ENCODE measurements at regions not wholly inside any gene's neighbourhood (a gene's known extent, or its start where the extent isn't known, plus 50 kb on each side); places are given as distances from the start of the nearest gene placed in this dataset.
A peak's percentile ranks its signal among the peaks of the same experiment; 100 is the strongest.

DNA sequence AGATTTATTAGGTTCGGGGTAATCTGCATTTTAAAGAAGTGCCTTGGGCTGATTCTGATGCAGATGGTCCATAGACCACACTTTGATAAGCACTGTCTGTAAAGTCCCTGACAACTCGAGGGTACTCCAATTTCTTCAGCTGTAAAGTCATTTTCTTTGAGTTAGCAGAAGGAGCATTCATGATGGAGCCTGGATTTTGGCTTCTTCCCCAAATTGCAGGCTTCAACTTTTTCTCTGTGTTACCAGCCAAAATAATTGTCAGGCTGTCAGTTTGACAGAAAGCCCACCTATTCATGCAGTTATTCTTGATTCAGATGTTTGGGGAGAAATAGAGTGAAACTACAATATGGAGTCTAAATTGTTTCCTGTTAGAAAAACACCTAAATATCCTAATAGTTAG is 66.0 kb downstream of the RPL37A start:
- Histone ChIP-seq H3K9ac (ENCODE audit: low read length) (no peak overlapping the region), H3K36me3 (ENCODE audit: insufficient read depth, low read length) (no peaks in the 10 kb centered on the region), H3K27me3 (ENCODE audit: control insufficient read depth in 1 of 2, insufficient read depth in 2 of 2, low read length in 2 of 2) (no peaks in the 10 kb centered on the region), H3K4me1 (ENCODE audit: insufficient read depth, low read length) (peaks cover 11% of the 10 kb centered on the region), H3K27ac (ENCODE audit: low read depth, low read length) (no peak overlapping the region), H3K9me3 (ENCODE audit: low read length) (no peaks in the 10 kb centered on the region), H3K4me3 (ENCODE audit: low read depth in 1 of 2, low read length in 2 of 2) (no peak overlapping the region)

DNA sequence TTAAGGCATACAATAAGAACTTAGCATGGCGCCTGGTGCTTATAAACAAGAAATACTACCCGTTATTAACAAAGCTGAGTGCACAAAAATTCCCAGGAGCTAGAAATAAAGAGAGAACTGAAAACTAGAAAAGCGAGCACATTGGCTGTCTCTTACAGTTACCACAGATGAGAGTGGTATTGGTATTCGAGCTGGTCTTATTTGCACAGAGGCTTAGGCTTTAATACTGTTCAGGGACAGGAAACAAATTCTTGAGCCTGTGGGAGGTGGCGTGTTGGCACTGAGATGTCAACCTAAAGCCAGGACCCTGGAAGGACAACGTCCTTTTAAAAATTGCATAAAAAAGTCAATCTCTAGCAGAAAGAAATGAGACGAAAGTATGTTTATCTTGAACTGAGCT is 67.3 kb upstream of the IGFBP2 start:
- Histone ChIP-seq H3K27me3 (ENCODE audit: control insufficient read depth in 1 of 2, insufficient read depth in 2 of 2, low read length in 2 of 2) (no peaks in the 10 kb centered on the region), H3K27ac (ENCODE audit: low read depth, low read length) (no peak overlapping the region), H3K9ac (ENCODE audit: low read length) (no peak overlapping the region), H3K4me1 (ENCODE audit: insufficient read depth, low read length) (peaks cover 3% of the 10 kb centered on the region), H3K4me3 (ENCODE audit: low read depth in 1 of 2, low read length in 2 of 2) (no peak overlapping the region), H3K9me3 (ENCODE audit: low read length) (no peaks in the 10 kb centered on the region), H3K36me3 (ENCODE audit: insufficient read depth, low read length) (no peaks in the 10 kb centered on the region)

DNA sequence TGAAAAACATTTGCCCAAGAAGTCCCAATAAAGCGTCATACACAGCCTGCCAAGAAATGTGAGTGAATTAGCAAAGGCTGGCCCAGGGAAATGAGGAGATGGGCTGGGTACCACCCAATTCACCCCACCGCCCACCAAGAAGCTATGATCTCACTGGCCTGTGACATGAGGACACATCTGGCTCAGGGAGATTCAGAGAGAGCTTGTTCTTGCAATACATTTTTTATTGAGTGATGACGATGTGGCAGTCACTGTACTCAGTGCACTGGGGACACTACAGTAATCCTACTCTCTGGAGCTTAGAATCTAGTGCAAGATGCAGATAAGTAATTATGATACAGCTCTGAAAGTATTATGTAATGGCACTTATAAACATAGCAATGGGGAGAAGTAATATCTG is 64.6 kb upstream of the IGFBP2 start:
- H3K36me3 ChIP-seq (ENCODE audit: insufficient read depth, low read length): no peaks in the 10 kb centered on the region
- no peak overlapping the region for H3K4me3 ChIP-seq (ENCODE audit: low read depth in 1 of 2, low read length in 2 of 2)
- H3K27me3 ChIP-seq (ENCODE audit: control insufficient read depth in 1 of 2, insufficient read depth in 2 of 2, low read length in 2 of 2): no peaks in the 10 kb centered on the region
- peaks cover 11% of the 10 kb centered on the region for H3K4me1 ChIP-seq (ENCODE audit: insufficient read depth, low read length)
- H3K9me3 ChIP-seq (ENCODE audit: low read length): no peaks in the 10 kb centered on the region
- H3K27ac ChIP-seq (ENCODE audit: low read depth, low read length): no peak overlapping the region
- H3K9ac ChIP-seq (ENCODE audit: low read length): no peak overlapping the region

- H3K36me3 ChIP-seq (ENCODE audit: insufficient read depth, low read length): no peaks in the 10 kb centered on the region
- H3K27ac ChIP-seq (ENCODE audit: low read depth, low read length): no peak overlapping the region
- no peaks in the 10 kb centered on the region for H3K9me3 ChIP-seq (ENCODE audit: low read length)
- no peak overlapping the region for H3K9ac ChIP-seq (ENCODE audit: low read length)
- H3K4me1 ChIP-seq (ENCODE audit: insufficient read depth, low read length): peaks cover 11% of the 10 kb centered on the region
- no peaks in the 10 kb centered on the region for H3K27me3 ChIP-seq (ENCODE audit: control insufficient read depth in 1 of 2, insufficient read depth in 2 of 2, low read length in 2 of 2)
- H3K4me3 ChIP-seq (ENCODE audit: low read depth in 1 of 2, low read length in 2 of 2): no peak overlapping the region
These were observed 63.5 kb upstream of the IGFBP2 start for GRCh38 chr2:216569765-216570164.

GRCh38 chr2:216570357-216570756 is 62.9 kb upstream of the IGFBP2 start:
- no peak overlapping the region for H3K27ac ChIP-seq (ENCODE audit: low read depth, low read length)

DNA sequence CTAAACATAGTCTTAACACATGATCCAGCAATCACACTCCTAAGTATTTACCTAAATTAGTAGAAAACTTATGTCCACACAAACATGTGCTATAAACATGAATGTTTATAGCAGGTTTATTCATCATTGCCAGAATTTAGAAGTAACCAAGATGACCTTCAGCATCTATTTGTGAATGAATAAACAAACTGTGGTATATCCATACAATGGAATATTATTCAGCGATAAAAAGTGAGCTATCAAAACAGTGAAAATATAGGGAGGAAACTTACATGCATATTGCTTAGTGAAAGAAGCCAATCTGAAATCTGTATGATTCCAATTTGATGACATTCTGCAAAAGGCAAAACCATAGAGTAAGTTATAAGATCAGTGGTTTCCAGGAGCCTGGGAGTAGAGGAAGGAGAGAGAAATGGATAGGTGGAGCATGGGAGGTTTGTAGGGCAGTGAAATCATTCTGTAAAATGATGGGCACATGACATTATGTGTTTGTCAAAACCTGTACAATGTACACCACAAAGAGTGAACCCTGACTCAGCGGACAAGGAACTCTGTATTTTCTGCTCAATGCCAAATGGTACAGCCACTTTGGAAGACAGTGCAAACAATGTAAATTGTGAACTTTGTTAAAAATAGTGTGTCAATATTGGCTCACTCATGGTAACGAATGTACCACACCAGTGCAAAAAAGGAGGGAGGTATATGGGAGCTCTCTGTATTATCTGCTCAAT is 61.9 kb upstream of the IGFBP2 start:
- Histone ChIP-seq H3K4me3 (ENCODE audit: low read depth in 1 of 2, low read length in 2 of 2) (no peak overlapping the region), H3K27ac (ENCODE audit: low read depth, low read length) (no peak overlapping the region), H3K36me3 (ENCODE audit: insufficient read depth, low read length) (no peaks in the 10 kb centered on the region), H3K9ac (ENCODE audit: low read length) (no peak overlapping the region), H3K9me3 (ENCODE audit: low read length) (no peaks in the 10 kb centered on the region), H3K27me3 (ENCODE audit: control insufficient read depth in 1 of 2, insufficient read depth in 2 of 2, low read length in 2 of 2) (no peaks in the 10 kb centered on the region), H3K4me1 (ENCODE audit: insufficient read depth, low read length) (peaks cover 11% of the 10 kb centered on the region)

More at GRCh38 chr2:216570357-216570756, 62.9 kb upstream of the IGFBP2 start:
- H3K4me1 ChIP-seq (ENCODE audit: insufficient read depth, low read length): peaks cover 11% of the 10 kb centered on the region
- H3K4me3 ChIP-seq (ENCODE audit: low read depth in 1 of 2, low read length in 2 of 2): no peak overlapping the region
- no peaks in the 10 kb centered on the region for H3K9me3 ChIP-seq (ENCODE audit: low read length)
- no peaks in the 10 kb centered on the region for H3K36me3 ChIP-seq (ENCODE audit: insufficient read depth, low read length)
- H3K9ac ChIP-seq (ENCODE audit: low read length): no peak overlapping the region
- H3K27me3 ChIP-seq (ENCODE audit: control insufficient read depth in 1 of 2, insufficient read depth in 2 of 2, low read length in 2 of 2): no peaks in the 10 kb centered on the region

DNA sequence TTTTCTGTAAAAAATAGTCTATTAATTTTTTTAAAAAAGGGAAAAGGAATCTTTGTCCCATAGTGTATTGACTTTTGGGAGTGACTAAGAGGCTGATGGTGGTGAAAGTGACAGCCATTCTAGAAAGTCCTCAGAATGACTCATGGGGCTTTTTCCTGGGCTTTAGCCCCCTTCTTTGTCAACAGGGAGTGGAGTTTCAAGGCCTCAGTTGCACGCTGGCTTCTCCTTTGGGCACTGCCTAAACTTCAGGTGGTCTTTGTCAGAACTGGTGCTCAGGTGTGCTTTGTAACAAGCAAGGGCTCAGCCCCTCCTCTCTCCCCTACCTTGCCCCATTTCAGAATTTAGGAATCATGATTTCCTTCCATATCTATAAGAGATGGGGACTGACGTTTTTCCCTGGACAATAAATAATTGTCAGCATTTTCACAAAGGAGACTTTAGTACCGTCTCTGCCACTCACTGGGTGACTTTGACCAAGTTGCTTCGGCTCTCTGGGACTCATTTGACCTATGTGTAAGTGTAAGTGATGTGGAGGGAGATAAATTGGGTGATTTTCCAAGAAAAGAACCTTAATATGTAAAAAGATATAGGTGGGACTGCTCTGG is 61.2 kb upstream of the IGFBP2 start:
- no peaks in the 10 kb centered on the region for H3K27me3 ChIP-seq (ENCODE audit: control insufficient read depth in 1 of 2, insufficient read depth in 2 of 2, low read length in 2 of 2)
- H3K9ac ChIP-seq (ENCODE audit: low read length): no peak overlapping the region
- no peaks in the 10 kb centered on the region for H3K36me3 ChIP-seq (ENCODE audit: insufficient read depth, low read length)
- H3K27ac ChIP-seq (ENCODE audit: low read depth, low read length): no peak overlapping the region
- no peak overlapping the region for H3K4me3 ChIP-seq (ENCODE audit: low read depth in 1 of 2, low read length in 2 of 2)
- no peaks in the 10 kb centered on the region for H3K9me3 ChIP-seq (ENCODE audit: low read length)
- peaks cover 11% of the 10 kb centered on the region for H3K4me1 ChIP-seq (ENCODE audit: insufficient read depth, low read length)

- peak overlapping the region; percentile 42 for H3K27ac ChIP-seq (ENCODE audit: low read depth, low read length)
- no peak overlapping the region for H3K9ac ChIP-seq (ENCODE audit: low read length)
- no peaks in the 10 kb centered on the region for H3K36me3 ChIP-seq (ENCODE audit: insufficient read depth, low read length)
- H3K4me3 ChIP-seq (ENCODE audit: low read depth in 1 of 2, low read length in 2 of 2): no peak overlapping the region
- no peaks in the 10 kb centered on the region for H3K27me3 ChIP-seq (ENCODE audit: control insufficient read depth in 1 of 2, insufficient read depth in 2 of 2, low read length in 2 of 2)
- no peaks in the 10 kb centered on the region for H3K9me3 ChIP-seq (ENCODE audit: low read length)
- peaks cover 11% of the 10 kb centered on the region for H3K4me1 ChIP-seq (ENCODE audit: insufficient read depth, low read length)
These were observed 60.3 kb upstream of the IGFBP2 start for GRCh38 chr2:216572582-216573578.

DNA sequence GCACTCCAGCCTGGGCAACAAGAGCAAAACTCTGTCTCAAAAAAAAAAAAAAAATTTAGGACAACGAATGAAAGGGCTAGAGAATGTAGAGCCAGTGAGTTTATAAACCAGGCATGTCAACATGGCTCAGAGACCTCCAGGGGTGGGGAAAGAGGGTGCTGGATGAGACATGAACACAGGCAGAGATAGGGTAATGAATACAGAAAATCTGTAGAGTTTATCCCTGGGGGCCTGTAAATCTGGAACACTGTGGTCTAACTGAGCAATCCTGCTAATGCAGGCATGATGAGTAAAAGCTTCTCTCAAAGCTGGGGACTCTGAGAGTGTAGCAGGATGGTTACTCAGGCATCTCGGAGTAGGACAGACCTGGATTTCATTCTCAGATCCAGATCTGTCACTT is 59.2 kb upstream of the IGFBP2 start:
- Histone ChIP-seq H3K27ac (ENCODE audit: low read depth, low read length) (no peak overlapping the region), H3K36me3 (ENCODE audit: insufficient read depth, low read length) (no peaks in the 10 kb centered on the region), H3K4me3 (ENCODE audit: low read depth in 1 of 2, low read length in 2 of 2) (no peak overlapping the region), H3K27me3 (ENCODE audit: control insufficient read depth in 1 of 2, insufficient read depth in 2 of 2, low read length in 2 of 2) (no peaks in the 10 kb centered on the region), H3K9ac (ENCODE audit: low read length) (no peak overlapping the region), H3K4me1 (ENCODE audit: insufficient read depth, low read length) (peaks cover 11% of the 10 kb centered on the region), H3K9me3 (ENCODE audit: low read length) (no peaks in the 10 kb centered on the region)

- H3K9me3 ChIP-seq (ENCODE audit: low read length): no peaks in the 10 kb centered on the region
- H3K9ac ChIP-seq (ENCODE audit: low read length): no peak overlapping the region
- no peak overlapping the region for H3K4me3 ChIP-seq (ENCODE audit: low read depth in 1 of 2, low read length in 2 of 2)
- no peak overlapping the region for H3K27ac ChIP-seq (ENCODE audit: low read depth, low read length)
- peaks cover 11% of the 10 kb centered on the region for H3K4me1 ChIP-seq (ENCODE audit: insufficient read depth, low read length)
- H3K27me3 ChIP-seq (ENCODE audit: control insufficient read depth in 1 of 2, insufficient read depth in 2 of 2, low read length in 2 of 2): no peaks in the 10 kb centered on the region
- no peaks in the 10 kb centered on the region for H3K36me3 ChIP-seq (ENCODE audit: insufficient read depth, low read length)
These were observed 58.6 kb upstream of the IGFBP2 start for GRCh38 chr2:216574586-216574985.

DNA sequence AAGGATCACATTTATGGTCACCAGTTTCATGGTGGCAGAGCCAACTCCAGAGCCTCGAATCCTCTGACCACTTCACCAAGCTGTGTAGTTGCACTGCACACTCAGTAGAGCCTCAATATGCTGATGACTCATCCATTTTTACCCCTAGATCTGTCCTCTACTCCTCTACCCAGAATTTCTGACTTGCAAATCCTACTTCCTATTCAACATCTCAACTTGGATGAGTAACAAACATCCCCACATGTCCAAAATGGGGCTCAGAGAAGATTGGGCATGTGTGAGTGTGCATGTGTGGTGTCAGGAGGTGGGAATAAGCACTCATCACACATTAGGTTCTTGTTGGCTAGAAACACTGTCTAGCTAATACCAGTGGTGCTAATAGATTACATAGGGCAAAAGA is 57.8 kb upstream of the IGFBP2 start:
- H3K9ac ChIP-seq (ENCODE audit: low read length): no peak overlapping the region
- H3K27ac ChIP-seq (ENCODE audit: low read depth, low read length): no peak overlapping the region

More for the DNA sequence above, 57.8 kb upstream of the IGFBP2 start:
- Histone ChIP-seq H3K4me3 (ENCODE audit: low read depth in 1 of 2, low read length in 2 of 2) (no peak overlapping the region), H3K36me3 (ENCODE audit: insufficient read depth, low read length) (no peaks in the 10 kb centered on the region), H3K4me1 (ENCODE audit: insufficient read depth, low read length) (peaks cover 11% of the 10 kb centered on the region), H3K27me3 (ENCODE audit: control insufficient read depth in 1 of 2, insufficient read depth in 2 of 2, low read length in 2 of 2) (no peaks in the 10 kb centered on the region), H3K9me3 (ENCODE audit: low read length) (no peaks in the 10 kb centered on the region)

Measured in muscle layer of colon (tissue), 2 donors.